ENCODE measurements at regions not wholly inside any gene's neighbourhood (a gene's known extent, or its start where the extent isn't known, plus 50 kb on each side); places are given as distances from the start of the nearest gene placed in this dataset.

DNA sequence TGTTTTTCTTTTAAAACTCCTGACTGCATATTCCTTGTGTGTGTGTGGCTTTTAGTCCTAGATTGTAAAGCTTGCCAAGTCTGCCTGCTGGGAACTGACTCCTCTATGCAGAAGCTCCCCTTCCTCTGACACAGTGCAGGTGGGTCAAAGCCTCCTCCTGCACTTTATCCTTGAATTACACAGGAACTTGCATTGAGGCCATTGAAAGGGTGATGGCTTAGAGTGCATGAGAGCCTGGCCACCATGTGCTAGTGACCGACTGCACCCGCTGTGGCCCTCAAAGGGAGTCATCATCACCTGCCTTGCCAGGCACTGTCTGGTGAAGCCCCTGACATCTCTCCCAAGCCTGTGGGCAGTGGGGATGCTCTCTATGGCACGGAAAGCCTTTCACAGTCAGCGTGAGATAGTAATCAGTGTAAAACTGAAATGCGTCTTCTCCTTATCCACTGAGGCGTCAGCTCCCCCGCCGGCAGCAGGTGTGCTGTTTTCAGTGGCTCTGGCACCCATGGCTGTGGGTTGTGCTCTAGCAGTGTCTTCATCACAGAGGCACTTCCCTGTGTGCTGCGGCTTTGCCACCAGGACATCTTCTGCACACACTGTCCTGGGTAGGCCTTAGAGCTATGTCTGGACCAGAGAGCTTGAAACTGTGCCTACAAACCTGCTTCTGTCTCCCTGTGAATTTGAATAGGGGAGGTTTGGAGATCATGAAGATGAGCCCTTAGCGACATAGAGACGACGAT is 87.9 kb downstream of the THBS2 start:
- H3K27ac ChIP-seq, result no peak overlapping the region
- DNase-seq (ENCODE audit: low read depth, low spot score), result no peak

- DNase-seq (ENCODE audit: low read depth, low spot score), result no peak
- no peak overlapping the region for H3K27ac ChIP-seq
Measured at GRCh38 chr6:169164986-169165385, 88.7 kb downstream of the THBS2 start.

DNA sequence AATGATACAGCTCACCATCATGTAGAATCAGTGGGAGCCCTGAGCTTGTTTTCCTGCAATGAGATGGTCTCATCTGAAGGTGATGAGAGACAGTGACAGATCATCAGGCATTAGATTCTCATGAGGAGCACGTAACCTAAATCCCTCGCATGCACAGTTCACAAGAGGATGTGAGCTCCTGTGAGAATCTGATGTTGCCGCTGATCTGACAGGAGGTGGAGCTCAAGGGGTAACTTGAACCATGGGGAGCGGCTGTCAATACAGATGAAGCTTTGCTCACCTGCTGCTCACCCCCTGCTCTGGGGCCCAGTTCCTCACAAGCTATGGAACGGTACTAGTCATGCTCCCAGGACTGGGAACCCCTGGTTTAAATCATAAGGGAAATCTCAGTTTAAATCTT is 89.2 kb downstream of the THBS2 start:
- H3K27ac ChIP-seq, result no peak overlapping the region
- no peak for DNase-seq (ENCODE audit: low read depth, low spot score)

GRCh38 chr6:169163411-169163901 is 90.2 kb downstream of the THBS2 start:
- no peak for DNase-seq (ENCODE audit: low read depth, low spot score)
- H3K27ac ChIP-seq, result peak overlapping the region; percentile 20

- DNase-seq (ENCODE audit: low read depth, low spot score), result peak; percentile 94
- H3K27ac ChIP-seq, result peak overlapping the region; percentile 20
Measured at GRCh38 chr6:169162752-169163407, 90.8 kb downstream of the THBS2 start.

DNA sequence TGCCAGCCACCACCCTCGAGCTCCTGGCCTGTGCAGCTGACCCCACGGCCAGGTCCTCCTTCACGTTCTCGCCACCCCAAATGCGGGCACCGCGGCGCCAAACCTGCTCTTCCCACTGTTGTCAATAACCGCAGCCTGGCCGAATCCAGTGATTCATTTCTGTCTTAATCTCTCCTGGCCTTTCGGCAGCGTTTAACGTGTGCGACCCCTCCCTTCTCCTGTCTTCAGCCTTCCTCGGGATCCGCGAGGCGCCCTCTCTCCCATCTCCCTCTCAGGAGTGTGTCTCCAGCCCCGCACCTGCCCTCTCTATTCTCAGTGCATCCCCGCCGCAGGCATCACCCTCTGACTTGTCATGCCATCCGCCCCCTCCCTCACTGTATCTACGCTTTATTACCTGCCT is 91.4 kb downstream of the THBS2 start:
- no peak overlapping the region for H3K27ac ChIP-seq
- DNase-seq (ENCODE audit: low read depth, low spot score), result no peak

DNA sequence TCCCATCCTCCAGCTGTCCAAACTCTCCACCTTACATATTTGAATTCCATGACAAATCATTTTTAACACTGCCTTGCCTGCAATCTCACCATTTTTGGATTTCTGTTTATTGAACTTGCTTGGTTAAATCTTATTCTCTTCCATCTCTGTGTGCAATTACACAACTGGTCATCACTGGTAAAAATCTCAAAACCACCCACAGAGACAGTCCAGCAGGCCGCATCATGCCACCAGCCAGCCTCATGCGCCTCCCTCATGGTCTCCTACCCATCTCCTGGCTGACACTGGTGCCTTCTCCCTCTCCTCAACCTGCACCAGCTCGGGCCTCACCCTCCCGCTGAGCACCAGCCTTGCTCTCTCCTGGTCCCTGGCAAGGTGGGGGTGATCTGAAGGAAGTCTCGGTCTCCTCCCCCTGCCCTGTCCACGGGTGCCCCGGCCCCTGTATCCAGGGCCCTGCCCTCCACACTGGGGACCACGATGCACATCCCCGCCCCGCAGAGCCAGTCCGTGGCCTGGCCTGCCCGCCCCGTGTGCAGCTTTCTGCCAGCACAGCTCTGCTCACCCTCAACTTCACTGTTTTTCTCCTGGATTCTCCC is 92.0 kb downstream of the THBS2 start:
- no peak for DNase-seq (ENCODE audit: low read depth, low spot score)
- no peak overlapping the region for H3K27ac ChIP-seq

DNA sequence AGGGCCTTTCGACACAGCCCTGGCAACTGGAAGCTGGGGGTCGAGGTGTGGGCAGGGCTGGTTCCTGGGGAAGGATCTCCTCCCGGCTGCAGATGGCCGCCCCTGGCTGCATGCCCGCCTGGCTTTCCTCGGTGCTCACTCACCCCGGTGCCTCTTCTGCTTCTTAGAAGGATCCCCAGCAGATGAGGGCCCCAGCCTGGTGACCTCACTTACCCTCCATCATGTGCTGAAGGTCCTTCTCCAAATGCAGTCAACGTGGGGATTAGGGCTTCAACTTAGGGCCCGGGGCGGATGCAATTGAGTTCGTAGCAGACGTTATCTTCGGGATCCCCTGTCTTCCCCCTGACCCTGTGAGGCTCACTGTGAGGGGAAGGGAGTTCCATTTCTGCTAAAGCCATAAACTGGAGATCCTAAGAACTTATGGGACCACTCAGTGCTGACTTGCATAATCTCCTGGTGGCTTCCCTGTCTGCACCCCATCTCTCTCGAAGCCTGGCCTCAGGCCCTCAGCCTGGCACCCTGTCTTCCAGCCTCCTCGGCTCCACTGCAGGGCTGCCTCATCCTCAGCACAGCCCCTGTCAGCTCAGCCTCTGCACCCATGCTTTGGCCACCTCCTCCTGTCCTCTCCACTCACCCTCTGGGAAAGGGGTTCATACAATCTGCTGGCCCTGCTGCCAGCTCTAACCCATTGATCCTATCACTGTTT is 92.6 kb downstream of the THBS2 start:
- DNase-seq (ENCODE audit: low read depth, low spot score), result no peak
- H3K27ac ChIP-seq, result no peak overlapping the region

GRCh38 chr6:169160091-169160854 is 93.4 kb downstream of the THBS2 start:
- no peak for DNase-seq (ENCODE audit: low read depth, low spot score)
- H3K27ac ChIP-seq, result no peak overlapping the region

DNA sequence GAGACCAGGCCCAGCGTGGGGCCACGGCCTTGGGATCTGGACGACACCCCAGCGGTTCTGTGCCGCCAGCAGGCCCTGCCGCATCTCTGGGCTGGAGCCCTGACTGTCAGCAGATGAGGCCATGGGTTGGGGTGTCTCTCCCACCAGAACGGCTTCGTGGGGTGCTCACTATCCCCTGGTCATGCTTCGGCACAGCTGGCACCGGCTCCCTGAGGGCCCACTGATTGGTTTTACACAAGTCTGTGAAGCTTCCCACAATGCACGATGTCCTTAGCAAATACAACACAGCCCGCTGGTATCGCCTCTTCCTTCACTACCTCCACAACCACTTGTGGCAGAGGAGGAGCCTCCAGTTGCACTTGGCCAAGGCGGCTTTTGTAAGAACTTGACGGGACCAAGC is 94.3 kb downstream of the THBS2 start:
- H3K27ac ChIP-seq, result no peak overlapping the region
- no peak for DNase-seq (ENCODE audit: low read depth, low spot score)

- no peak for DNase-seq (ENCODE audit: low read depth, low spot score)
- H3K27ac ChIP-seq, result no peak overlapping the region
Measured at GRCh38 chr6:169158691-169159090, 95.0 kb downstream of the THBS2 start.

- DNase-seq (ENCODE audit: low read depth, low spot score), result no peak
- no peak overlapping the region for H3K27ac ChIP-seq
Measured at GRCh38 chr6:169158174-169158573, 95.5 kb downstream of the THBS2 start.

DNA sequence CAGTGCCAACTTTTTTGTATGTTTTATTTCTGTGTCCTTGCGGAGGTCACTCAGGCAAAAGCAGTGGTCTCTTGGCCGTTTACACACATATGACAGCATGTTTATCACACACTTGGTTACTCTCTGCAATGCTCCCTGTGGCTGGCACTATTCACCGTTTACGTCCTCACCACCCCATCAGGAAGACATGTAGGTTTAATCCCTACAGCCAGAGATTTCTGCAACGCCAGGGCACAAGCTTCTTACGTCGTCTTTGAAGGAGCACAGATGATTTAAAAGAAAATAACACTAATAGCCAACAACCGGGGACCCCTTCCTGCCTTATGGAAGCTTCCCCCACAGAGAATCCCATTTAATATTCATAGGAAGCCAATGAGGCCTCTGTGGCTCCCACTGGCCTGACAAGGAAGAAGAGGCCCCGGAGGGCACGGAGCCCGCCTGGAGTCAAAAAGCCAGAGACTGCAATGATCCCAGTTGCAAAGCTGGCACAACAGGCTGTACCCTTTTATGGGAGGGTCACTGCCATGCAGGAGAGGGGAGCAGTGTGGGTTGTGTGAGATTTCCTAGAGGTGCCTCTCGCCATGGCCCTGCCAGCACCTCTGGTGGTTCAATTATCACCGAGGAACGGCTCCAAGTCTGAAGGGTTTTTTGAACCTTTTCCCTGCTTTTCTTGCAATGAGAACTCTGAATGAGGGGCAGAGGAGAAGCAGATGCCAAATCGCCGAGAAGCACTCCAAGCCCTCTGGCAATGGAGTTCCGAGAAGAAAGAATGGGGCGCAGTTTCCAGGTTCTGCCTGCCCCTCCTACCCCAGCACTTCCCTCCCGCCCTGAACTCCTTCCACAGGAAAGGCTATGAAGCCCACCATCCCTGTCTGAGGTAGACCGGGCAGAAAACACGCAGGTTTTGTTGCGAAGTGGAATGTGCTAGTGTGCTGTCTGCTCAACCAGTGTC is 96.2 kb downstream of the THBS2 start:
- no peak for DNase-seq (ENCODE audit: low read depth, low spot score)
- no peak overlapping the region for H3K27ac ChIP-seq

GRCh38 chr6:169156793-169157147 is 96.9 kb downstream of the THBS2 start:
- no peak overlapping the region for H3K27ac ChIP-seq
- no peak for DNase-seq (ENCODE audit: low read depth, low spot score)

GRCh38 chr6:169156108-169156792 is 97.4 kb downstream of the THBS2 start:
- DNase-seq (ENCODE audit: low read depth, low spot score), result no peak
- no peak overlapping the region for H3K27ac ChIP-seq

DNA sequence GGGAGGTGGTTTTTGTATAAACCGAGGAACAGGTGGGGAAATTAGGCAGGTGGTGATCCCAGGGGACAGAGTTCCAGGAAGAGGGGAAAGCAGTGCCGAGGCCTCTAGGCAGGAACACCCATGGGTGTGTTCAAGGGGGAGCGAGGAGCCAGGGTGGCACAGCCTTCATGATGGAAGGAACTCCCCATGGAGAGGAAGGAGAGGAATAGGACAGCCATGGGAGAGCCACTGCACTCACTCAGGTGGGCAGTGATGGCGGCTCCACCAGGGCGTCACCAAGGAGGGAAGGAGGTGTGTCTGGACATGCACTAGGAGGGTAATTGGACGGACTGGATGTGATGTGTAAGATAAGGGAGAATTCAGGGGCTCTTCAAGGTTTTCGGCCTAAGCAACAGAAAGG is 98.2 kb downstream of the THBS2 start:
- no peak for DNase-seq (ENCODE audit: low read depth, low spot score)
- H3K27ac ChIP-seq, result no peak overlapping the region

- no peak for DNase-seq (ENCODE audit: low read depth, low spot score)
- no peak overlapping the region for H3K27ac ChIP-seq
Measured at GRCh38 chr6:169153401-169153800, 100.2 kb downstream of the THBS2 start.

GRCh38 chr6:169146521-169146920 is 107.1 kb downstream of the THBS2 start:
- no peak for DNase-seq (ENCODE audit: low read depth, low spot score)
- no peak overlapping the region for H3K27ac ChIP-seq

All from epithelial cell of prostate (primary cell).